GM13977 (cell line): ENCODE measurements at regions not wholly inside any gene's neighbourhood (a gene's known extent, or its start where the extent isn't known, plus 50 kb on each side); places are given as distances from the start of the nearest gene placed in this dataset.

Source experiments
- DNase-seq: peaks from one replicate; pipeline ENCODE4 v3.0.0; 2012; ENCODE audit warnings: low spot score
- CTCF ChIP-seq: IDR thresholded peaks from 2 replicates; pipeline ENCODE4 v1.5.1; 2012; ENCODE audit warnings: mild to moderate bottlenecking, control low read depth; ENCODE audit not compliant: insufficient read depth; ENCODE audit errors: extremely low read depth, missing control alignments
- in situ Hi-C: fragments of 300-500 bp; cut with MboI; formaldehyde crosslinking; loops from one replicate; pipeline ENCODE4 v1.12.0; 2022; ENCODE audit warnings: low sequenced_read_pairs, low pct_unique_long_range_greater_than_20kb, mixed read lengths, inconsistent platforms; ENCODE audit not compliant: unreplicated experiment

- in situ Hi-C loops, result no loop called here
- no peak for DNase-seq
- TF ChIP-seq CTCF, result no peak
Measured at GRCh38 chr6:126134491-126134890, 148.2 kb downstream of the TRMT11 start.

GRCh38 chr6:126140015-126140414 is 153.7 kb downstream of the TRMT11 start:
- in situ Hi-C loops, result no loop called here
- TF ChIP-seq CTCF, result no peak

GRCh38 chr6:126143761-126144251 is 157.5 kb downstream of the TRMT11 start:
- in situ Hi-C loops, result no loop called here
- no peak for DNase-seq
- no peak for TF ChIP-seq CTCF

More at GRCh38 chr6:126140015-126140414, 153.7 kb downstream of the TRMT11 start:
- no peak for DNase-seq

GRCh38 chr6:126145351-126145750 is 159.0 kb downstream of the TRMT11 start:
- TF ChIP-seq CTCF, result no peak
- in situ Hi-C loops, result no loop called here
- no peak for DNase-seq

DNA sequence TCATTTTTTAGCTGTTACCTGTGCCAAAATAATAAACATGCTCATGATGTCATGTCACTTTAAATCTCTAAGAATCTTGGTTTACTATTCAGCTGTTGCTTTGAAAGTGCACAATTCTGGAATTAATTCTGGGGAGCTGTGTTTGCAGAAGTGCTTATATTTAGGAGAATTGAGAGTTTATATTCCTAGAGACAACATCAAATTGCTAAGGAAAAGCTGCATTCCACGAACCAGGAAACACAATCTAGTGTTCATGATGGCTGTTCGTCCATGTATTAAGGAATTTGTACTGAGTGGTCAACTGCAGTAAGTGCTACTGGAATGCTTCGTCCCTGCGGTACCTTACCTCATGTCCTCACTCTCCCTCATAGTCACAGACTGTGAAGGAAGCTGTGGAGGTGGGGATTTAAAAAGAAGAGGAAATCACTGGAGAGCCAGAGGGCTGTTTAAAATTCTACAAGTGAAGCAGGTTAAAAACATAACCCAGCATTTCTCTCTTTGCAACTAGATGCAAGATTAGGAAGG is 161.0 kb downstream of the TRMT11 start:
- TF ChIP-seq CTCF, result no peak
- in situ Hi-C loops, result no loop called here
- DNase-seq, result no peak

- in situ Hi-C loops, result no loop called here
Measured at GRCh38 chr6:126148853-126149252, 162.5 kb downstream of the TRMT11 start.

More at GRCh38 chr6:126148853-126149252, 162.5 kb downstream of the TRMT11 start:
- TF ChIP-seq CTCF, result no peak
- no peak for DNase-seq
